Epithelial cell of esophagus (primary cell): ENCODE measurements at regions not wholly inside any gene's neighbourhood (a gene's known extent, or its start where the extent isn't known, plus 50 kb on each side); places are given as distances from the start of the nearest gene placed in this dataset.

Source experiments
- DNase-seq: peaks from one replicate; pipeline ENCODE4 v3.0.0; 2010; ENCODE audit warnings: low read depth
- H3K4me3 ChIP-seq: 2 replicates; pipeline ENCODE4 v1.5.1; 2011; ENCODE audit warnings: mild to moderate bottlenecking, low read length, control low read depth
- TF ChIP-seq, protein P1 (sequence below): IDR thresholded peaks from 2 replicates; pipeline ENCODE4 v1.5.1; 2011; ENCODE audit warnings: low read depth, mild to moderate bottlenecking, low read length, control low read depth, inconsistent platforms; ENCODE audit not compliant: insufficient read depth; ENCODE audit errors: missing control alignments

DNA sequence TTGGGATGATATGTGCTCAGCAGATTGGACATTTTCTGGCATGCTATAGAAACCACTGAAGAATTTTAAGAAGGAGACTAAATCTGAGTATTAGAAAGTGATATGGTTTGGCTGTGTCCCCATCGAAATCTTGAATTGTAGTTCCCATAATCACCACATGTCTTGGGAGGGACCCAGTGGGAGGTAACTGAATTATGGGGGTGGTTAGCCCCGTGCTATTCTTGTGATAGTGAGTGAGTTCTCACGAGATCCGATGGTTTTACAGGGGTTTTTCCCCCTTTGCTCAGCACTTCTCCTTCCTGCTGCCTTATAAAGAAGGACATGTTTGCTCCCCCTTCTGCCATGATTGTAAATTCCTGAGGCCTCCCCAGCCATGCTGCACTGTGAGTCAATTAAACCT is 535.9 kb upstream of the VRK2 start:
- TF ChIP-seq, protein P1, sequence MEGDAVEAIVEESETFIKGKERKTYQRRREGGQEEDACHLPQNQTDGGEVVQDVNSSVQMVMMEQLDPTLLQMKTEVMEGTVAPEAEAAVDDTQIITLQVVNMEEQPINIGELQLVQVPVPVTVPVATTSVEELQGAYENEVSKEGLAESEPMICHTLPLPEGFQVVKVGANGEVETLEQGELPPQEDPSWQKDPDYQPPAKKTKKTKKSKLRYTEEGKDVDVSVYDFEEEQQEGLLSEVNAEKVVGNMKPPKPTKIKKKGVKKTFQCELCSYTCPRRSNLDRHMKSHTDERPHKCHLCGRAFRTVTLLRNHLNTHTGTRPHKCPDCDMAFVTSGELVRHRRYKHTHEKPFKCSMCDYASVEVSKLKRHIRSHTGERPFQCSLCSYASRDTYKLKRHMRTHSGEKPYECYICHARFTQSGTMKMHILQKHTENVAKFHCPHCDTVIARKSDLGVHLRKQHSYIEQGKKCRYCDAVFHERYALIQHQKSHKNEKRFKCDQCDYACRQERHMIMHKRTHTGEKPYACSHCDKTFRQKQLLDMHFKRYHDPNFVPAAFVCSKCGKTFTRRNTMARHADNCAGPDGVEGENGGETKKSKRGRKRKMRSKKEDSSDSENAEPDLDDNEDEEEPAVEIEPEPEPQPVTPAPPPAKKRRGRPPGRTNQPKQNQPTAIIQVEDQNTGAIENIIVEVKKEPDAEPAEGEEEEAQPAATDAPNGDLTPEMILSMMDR: no peak
- no peak for DNase-seq
- no peak overlapping the region for H3K4me3 ChIP-seq

DNA sequence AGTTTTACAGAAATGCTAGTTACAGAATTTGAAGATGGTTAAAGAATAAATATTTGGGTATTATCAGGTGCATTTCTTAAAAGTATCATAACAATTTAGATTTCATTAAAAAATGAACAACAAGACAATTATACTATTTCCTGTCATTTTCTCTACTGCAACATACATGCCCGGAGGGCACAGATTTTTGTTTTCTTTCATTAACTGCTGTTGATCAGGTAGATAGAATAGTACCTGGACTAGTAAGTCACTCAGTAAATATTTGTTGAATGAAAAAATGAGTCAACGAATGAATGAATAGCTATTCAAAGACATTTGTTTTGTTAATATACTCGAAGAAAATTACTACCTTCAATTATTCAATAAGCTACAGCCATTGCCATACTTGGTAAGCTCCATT is 531.2 kb upstream of the VRK2 start:
- no peak overlapping the region for H3K4me3 ChIP-seq
- DNase-seq: peak; percentile 14
- TF ChIP-seq, protein P1: no peak

DNA sequence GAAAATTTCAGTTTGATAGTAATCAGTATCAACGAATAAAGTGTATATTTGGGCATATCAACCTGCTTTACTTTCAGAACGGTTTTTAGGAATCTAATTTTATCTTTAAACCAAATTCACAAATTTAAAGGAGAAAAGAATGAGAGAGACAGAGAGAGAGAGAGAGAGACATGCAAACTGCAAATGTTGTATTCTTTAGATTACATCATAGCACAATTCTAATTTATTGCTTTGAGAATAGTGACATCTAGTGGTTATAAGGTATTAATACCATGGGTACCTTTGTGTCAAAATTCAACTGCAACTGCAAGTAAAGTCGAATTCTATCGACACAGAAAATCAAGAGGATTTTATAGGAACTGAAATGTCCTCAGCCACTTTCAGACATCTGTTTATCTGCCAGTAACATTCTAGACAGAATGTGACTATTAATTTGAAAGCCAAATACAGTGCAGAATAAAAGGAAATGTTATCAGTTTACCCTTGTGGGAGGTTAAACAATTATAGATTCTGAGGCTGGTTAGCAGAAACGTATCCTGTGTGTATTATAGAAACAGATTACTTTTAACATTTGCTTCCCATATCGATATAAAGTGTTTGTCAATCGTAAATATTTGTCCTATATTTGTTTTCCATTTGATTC is 529.8 kb upstream of the VRK2 start:
- no peak overlapping the region for H3K4me3 ChIP-seq
- TF ChIP-seq, protein P1: peak; percentile 49
- DNase-seq: peak; percentile 51

DNA sequence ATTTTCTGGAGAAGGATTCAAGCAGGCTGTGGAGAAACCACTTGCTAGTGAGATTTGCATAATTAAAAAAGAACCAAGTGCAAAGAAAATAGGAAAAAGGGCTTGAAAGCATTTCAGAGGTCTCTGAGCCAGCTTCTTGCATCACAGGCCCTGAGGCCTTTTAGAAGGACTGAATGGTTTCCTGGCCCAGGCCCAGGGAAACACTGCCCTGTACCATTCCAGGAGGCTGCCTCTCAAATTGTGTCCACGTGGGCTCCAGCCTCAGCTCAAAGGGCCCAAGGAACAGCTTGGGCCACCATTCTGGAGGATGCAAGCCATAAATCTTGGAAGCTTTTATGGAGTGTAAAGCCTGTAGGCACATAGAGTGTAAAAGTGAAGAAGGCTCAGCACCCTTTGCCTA is 523.3 kb upstream of the VRK2 start:
- TF ChIP-seq, protein P1: no peak
- no peak overlapping the region for H3K4me3 ChIP-seq
- DNase-seq: no peak

DNA sequence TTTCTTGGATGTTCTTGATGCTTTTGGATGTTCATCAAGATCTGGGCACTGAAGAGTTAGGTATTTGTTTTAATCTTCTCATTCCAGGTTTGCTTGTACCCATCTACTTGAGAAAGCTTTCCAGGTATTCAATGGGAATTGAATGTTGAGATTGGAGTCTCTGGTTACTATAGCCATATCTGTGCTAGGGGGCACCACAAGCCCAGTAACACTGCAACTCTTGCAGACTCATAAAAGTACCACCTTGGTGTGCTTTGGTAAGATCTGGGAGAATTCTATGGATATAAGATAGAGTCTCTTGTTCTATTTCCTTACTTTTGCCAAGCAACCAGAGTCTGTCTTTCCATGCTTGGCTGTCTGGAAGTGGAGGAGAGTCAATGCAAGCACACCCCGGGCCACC is 518.9 kb upstream of the VRK2 start:
- no peak overlapping the region for H3K4me3 ChIP-seq
- TF ChIP-seq, protein P1: no peak
- DNase-seq: no peak

DNA sequence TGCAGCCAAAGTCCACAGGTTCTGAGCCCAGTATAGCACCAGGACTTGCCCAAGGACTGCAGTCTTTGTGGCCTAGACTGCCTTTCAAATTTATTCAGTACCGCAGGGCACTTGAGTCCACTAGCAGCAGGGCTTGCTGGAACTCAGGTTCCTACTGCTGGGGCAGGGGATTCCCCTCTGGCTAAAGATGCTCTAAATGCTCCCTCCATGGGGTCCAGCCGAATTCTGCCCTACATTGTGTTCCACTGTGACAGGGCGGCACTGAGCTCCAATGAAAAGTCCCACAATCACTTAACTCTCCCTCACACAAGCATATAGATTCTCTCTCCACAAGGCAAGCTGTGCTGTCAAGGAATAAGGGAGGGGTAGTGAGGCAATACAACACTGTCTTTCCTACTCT is 518.1 kb upstream of the VRK2 start:
- DNase-seq: no peak

More for the DNA sequence above, 518.1 kb upstream of the VRK2 start:
- H3K4me3 ChIP-seq: no peak overlapping the region
- TF ChIP-seq, protein P1: no peak
